KG1 (cell line): ENCODE measurements at regions not wholly inside any gene's neighbourhood (a gene's known extent, or its start where the extent isn't known, plus 50 kb on each side); places are given as distances from the start of the nearest gene placed in this dataset.

Source experiments
- DNase-seq: peaks from one replicate; lab custom pipeline; 2025; lab: John Stamatoyannopoulos, UW

DNA sequence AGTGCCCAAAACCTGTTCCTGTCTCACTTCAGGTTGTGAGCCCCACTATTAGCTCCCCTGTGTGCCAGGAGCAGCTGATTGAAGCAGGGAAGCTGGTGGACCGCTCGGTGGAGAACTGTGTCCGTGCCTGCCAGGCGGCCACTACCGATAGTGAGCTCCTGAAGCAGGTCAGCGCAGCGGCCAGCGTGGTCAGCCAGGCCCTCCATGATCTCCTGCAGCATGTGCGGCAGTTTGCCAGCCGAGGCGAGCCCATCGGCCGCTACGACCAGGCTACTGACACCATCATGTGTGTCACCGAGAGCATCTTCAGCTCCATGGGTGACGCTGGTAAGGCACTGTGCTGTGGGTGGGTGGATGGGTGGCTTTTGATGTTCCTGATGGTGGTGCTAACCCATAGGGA is 334.1 kb upstream of the TPM1 start:
- DNase-seq: no peak

GRCh38 chr15:62709261-62709660 is 333.3 kb upstream of the TPM1 start:
- no peak for DNase-seq

DNA sequence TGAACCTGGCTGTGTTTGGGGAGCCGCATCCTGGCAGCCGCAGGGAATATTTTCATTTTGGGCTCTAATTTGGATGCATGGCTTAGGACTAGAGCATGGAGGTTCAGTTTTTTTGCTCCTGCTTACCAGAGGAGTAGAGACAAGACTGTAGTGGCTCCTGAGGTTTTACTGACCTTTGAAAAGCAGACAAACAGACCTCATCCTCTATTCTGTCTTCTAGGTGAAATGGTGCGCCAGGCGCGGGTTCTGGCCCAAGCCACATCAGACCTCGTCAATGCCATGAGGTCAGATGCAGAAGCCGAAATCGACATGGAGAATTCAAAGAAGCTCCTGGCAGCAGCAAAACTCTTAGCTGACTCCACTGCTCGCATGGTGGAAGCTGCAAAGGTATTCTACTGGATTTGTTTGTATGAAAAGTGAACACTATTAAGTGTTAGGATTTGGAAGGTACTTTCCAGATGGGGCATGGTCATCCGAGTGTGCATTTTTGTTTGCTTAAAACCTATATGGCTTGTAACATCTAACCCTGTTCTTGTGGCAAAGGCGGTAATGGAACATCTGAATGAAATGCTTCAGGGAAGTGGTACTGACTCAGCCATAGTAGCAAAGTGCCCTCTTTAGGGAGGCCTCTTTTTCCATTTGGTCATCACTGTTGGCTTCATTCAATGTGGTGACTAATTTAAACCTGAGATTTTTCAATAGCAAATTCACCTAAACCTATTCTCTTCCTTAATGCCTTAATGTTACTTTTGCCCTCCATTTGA is 330.7 kb upstream of the TPM1 start:
- DNase-seq: no peak

DNA sequence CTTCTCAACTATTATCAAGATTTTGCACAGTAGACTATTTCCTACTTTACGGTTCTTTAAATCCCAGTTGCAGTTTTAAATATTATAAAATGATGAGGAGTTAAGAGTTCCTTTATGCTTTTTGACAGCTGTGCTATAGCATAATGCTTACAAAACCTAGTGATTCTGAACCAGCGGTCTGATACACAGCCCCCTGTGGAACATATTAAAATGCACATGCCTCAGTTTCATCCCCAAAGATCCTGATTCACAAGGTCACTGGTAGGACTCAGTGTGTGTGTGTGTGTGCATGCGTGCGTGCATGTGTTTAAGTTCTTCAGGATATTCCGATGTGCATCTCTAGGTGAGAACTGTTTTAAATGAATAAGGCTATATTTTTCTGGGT is 330.1 kb upstream of the TPM1 start:
- DNase-seq: no peak

DNA sequence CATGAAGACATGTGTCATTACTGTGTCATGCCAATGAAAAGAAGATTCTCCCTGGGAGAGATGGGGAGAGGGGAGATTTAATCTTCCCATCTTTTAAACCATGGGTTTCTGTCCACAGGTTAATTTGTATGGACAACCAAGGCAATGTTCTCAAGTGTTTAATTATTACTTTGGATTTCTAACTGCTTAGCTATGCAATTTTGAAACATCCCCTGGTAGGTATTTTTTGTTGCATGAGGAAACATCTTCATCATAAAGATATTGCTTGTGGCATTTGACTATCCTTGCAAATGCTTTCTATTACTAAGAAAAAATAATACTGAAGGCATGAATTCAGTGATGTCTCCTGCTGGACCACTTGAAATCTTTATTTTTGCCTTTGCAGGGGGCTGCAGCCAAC is 326.6 kb upstream of the TPM1 start:
- DNase-seq: no peak

GRCh38 chr15:62717496-62717895 is 325.1 kb upstream of the TPM1 start:
- no peak for DNase-seq

DNA sequence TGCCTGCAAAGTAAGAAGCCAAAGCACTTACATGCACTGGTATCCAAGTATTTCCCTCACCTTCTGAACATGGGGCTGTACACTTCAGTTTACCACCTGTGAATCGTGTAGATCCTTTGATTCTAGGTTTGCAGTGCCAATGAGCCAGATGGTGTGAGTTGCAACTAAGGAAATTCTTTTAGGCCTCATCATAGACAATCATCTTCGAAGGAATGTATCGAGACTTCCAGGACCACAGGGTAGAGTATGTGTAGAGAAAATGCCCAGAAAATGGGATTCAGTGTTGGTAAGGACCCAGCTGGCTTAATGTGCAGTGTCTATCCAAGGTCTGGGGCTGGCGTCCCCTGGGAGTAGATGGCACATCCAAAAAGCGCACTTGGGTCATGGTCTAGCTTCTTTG is 323.2 kb upstream of the TPM1 start:
- no peak for DNase-seq

- DNase-seq: no peak
These were observed 320.3 kb upstream of the TPM1 start for GRCh38 chr15:62722237-62722636.

DNA sequence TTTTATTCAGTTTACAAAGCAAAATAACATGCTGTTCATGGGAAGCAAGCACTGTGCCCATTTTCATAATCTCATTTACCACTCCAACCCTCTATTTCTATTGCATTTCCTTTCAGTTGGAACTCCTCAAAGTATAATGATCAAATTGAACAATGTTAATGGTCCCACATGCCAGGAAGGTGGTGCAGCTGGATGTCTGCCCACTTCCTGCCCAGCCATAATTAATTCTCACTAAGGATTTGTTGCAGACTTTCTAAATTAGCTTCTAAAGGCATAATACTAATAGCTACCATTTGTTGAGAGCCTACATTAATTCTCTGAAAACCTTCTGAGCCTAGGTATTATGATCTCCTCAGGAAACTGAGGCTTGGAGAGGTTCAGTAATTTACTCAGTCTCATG is 316.1 kb upstream of the TPM1 start:
- DNase-seq: no peak

DNA sequence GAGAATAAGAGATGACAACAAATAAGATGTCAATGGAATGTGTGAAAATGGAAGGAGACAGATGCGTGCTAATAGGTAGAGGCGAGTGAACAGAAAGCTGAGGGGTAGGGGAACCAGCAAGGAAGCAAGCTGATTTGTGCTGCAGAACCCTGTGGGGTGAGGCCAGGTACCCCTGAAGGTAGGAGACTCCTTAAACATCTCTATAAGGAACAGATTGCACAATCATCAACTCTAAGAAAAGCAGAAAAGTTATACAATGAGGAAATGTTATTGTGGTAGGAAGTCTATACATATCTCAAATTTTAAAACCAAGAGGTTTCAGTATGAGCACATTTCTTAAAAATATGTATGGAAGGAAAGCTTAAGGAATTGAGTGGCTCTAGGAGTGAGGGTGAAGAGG is 315.0 kb upstream of the TPM1 start:
- DNase-seq: no peak

- DNase-seq: no peak
These were observed 311.7 kb upstream of the TPM1 start for GRCh38 chr15:62730825-62731224.

DNA sequence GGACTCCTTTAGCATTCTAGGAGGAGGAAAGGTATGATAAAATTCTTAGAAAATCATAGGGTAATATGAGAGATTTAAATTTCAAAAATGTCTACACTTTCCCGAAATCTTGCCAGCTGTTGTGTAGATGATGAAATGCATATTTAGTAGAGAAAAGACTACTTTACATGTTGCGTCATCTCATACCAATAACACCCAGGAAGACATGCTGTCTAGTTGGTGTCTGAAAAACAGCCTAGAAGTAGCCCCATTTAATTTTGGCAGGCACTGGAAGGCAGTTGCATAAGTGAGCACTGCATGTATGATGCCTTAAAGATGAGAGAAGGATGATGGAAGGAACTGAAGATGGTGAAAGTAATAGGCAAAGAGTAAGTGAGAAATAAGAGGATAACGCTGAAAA is 310.5 kb upstream of the TPM1 start:
- DNase-seq: no peak

DNA sequence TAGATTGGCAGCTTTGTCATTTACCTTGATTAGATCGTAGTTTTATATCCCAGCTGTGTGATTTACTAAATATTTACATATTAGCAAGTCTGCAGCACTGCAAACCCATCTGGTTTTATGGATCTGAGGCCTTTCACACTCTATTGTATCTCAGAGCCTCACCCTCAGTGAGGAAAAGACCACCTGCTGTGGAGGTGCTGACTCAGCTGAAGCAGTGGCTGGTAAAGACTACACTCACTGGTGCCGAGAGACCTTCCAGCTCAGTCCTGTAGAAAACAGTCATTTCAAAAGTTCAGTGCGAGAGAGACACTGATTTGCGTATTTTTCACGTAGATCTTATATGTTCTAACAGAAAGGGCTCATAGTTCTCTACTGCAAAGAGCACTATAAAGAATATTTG is 307.8 kb upstream of the TPM1 start:
- no peak for DNase-seq

DNA sequence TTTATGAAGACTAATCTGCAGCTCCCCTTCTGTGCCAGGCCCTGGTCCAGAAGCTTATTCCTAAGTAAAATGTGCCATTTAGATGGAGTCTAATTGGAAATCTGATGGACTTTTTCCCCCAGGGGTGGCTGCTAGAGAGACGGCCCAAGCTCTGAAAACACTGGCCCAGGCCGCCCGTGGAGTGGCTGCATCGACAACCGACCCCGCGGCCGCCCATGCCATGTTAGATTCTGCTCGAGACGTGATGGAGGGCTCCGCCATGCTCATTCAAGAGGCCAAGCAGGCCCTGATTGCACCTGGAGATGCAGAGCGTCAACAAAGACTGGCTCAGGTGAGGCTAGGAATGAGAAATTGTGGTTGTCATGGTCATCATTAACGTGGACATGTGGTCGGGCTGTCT is 305.8 kb upstream of the TPM1 start:
- DNase-seq: no peak

DNA sequence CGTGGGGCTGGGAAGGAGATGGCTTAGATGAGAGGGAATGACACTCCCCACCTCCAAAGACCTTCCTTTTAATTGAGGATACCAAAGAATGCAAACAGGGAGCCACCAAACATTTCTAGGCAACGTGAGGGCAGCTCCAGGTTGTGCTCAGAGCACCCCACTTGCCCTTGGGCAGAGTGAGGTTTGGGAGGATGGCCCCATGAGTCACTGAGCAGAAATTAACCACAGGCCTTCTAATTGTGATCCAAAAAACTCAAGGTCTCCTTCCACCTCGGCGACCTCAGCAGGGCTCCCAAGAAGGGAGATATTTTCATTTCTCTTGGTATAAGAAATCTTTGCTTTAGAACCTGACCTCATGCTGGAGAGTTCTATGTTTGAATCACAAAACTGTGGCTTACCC is 305.0 kb upstream of the TPM1 start:
- no peak for DNase-seq

DNA sequence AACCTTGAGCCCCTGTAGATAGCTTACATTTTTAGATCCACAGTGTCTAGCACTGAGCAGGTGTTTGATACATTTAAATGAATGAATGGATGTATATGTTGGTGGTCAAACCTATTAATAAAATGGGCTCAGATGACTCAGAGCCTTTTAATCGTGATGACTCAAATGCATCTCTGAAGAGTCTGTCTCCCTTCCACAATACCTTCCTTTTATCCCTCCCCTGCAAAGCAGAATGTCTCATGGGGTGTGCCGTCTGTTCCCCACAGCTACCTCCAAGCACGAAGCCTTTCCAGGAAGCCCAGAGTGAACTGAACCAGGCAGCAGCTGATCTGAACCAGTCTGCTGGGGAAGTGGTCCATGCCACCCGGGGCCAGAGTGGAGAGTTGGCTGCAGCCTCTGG is 303.5 kb upstream of the TPM1 start:
- no peak for DNase-seq

DNA sequence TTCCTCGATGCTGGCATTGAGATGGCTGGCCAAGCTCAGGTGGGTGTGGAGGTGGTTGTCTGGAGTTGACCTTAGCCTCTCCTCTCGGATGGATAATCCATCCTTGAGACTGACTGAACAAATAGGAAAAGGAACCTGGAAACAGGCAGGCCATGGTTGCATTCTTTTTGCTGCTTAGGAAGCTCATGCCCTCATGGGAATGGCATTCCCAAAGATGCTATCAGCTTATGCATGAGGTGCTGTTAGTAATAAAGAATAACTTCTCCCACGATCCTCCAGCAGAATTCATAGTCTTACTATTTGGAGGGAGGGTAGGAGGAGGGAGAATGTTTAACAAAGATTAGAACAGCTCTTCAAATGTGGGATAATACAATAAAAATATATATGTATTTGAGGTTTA is 303.0 kb upstream of the TPM1 start:
- DNase-seq: no peak

GRCh38 chr15:62740141-62741004 is 302.2 kb upstream of the TPM1 start:
- DNase-seq: no peak

- DNase-seq: no peak
These were observed 301.4 kb upstream of the TPM1 start for GRCh38 chr15:62741106-62741505.

DNA sequence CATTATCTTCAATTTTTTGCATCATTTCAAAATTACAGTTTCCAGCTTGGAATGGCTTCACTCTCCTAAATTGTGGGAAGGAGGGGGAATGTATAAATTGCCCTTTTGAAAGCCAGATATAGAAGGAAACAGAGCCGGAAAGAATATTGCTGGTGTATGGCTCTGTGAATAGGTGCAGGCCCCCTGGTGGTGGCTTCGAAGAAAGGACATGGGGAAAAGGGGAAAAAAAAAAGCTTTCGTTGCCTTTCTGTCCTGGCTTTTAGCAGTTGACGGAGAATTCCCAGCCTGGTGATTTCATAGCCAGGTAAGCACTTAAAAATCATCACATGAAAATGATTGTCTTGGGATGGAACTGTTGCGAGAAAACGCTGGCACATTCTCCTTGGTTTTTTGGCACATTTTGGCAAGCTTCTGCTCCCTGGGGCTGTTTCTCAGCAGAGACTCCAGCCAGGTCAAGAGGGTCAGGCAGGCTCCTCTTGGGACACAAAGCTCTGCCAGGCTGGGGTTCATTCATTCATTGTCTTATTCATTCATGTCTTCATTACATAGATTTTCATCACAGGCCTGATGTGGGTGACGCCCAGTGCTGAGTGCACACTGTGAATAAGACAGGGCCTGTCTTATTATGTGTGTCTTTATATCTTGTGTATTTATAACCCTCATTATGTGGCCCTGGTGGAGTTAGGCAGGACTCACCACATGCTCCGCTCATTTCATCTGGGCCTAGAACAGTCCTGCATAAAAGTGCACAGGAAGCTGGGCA is 300.0 kb upstream of the TPM1 start:
- peak; percentile 6 for DNase-seq

DNA sequence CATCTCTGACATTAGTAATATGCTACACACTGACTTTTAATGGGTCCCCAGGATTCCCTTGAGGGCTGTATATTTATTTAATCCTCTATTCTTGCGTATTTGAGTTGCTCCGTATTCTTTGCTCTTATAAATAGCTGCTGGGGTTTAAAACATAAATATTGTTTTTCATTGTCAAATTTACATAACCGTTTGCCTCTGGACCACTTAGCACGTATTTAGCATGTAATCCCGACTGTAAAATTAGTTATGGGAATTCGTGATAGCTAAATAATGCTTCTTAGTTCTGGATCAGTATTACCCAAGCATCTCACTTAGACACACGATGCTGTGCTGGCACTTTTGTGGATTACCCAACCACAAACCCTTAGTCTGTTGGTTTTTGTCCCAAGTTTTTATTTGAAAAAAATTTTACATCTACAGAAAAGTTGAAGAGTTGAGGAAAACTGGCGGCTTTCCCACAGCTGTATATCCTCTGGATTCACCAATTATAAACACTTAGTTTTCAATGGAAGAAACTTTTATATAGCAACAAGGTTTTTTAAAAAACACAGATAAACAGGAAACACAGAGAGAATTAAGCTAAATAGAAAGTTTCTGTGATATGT is 296.8 kb upstream of the TPM1 start:
- DNase-seq: no peak

GRCh38 chr15:62748196-62748595 is 294.4 kb upstream of the TPM1 start:
- no peak for DNase-seq
